HCEC 1CT (cell line): ENCODE measurements at regions not wholly inside any gene's neighbourhood (a gene's known extent, or its start where the extent isn't known, plus 50 kb on each side); places are given as distances from the start of the nearest gene placed in this dataset.

Source experiments
- DNase-seq: peaks from one replicate; pipeline ENCODE4 v3.0.0-alpha.2; 2017

- no peak for DNase-seq
Measured at GRCh38 chr3:68288085-68288484, 633.7 kb upstream of the SUCLG2 start.

GRCh38 chr3:68287101-68287500 is 632.7 kb upstream of the SUCLG2 start:
- DNase-seq, result no peak

- DNase-seq, result no peak
Measured at GRCh38 chr3:68274286-68274685, 619.9 kb upstream of the SUCLG2 start.

GRCh38 chr3:68271145-68271544 is 616.7 kb upstream of the SUCLG2 start:
- DNase-seq, result no peak

DNA sequence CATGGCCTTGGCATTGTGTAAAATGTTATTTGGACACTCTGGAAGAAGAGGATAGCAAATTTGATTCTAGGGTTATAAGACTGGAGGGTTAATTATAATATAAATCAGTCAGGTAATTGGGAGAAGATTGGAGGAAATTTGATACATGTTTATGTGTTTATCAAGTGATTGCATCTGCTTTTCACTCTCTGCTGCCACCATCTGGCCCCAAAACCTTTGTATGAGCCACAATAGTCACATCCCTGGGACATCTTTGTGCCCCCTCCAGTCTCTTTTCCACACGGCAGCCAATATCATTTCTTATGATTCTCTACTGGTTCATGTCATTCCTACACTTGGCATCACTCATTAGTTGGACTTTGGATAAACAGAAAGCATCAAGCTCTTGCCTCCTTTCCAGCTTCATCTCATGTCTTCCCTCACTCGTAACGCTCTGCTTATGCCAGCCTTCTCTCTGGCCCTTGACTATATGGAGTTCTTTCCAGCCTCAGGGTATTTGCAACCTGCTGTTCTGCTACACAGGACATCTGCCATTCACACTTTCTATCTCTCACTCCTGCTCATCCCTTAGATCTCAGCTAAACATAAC is 602.3 kb upstream of the SUCLG2 start:
- DNase-seq, result no peak

DNA sequence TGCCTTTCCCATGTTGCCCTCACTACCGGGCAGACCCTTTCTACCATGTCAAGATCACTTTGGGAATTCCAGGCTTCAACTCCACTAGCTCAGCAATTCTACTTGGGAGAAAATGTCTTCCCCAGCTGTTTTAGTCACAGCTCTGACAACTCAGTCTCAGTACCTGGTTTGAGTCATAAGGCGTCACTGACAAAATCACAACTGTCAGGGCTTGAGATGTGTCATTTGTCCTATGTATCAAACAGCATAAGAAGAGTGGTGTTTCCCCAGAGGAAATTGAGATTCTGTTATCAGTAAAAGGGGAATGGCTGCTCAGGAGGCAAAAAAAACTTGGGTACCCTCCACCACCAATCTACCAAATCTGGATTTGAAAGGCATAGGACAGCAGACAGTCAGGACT is 594.9 kb upstream of the SUCLG2 start:
- no peak for DNase-seq

DNA sequence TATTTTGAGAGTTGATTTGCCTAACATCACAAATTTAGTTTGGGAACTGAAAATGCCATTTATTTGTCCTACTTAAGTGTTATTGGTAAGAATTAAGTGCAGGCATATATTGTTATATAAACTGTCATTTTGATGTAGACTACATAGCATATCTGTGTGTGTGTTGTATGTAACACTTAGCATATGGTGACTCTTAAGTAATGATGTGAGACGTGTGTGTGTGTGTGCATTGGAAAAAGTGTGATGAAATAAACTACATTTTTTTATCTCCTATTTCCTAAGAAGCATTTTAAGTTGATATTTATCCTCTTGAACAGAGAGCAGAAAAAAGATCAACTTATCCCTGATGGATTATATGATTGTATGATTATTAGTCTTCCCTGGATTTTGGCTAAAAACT is 588.2 kb upstream of the SUCLG2 start:
- no peak for DNase-seq

DNA sequence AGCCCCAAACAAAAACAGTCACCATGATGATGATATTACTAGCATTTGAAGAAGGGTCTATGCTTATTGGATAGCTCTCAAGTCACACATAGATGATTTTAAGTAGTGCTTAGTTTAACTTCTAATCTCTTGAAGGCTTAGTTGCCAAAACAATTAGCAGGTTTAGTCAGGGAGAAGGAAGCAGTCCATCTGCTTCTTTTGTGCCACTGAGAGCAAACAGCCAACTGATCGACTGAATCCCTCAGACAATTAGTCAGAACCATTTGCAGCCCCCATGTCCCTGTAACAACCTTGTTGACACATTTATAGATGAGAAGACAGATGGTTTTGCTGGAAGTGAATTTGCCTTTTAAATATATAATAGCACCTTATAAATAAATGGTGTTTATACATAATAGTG is 585.1 kb upstream of the SUCLG2 start:
- no peak for DNase-seq

DNA sequence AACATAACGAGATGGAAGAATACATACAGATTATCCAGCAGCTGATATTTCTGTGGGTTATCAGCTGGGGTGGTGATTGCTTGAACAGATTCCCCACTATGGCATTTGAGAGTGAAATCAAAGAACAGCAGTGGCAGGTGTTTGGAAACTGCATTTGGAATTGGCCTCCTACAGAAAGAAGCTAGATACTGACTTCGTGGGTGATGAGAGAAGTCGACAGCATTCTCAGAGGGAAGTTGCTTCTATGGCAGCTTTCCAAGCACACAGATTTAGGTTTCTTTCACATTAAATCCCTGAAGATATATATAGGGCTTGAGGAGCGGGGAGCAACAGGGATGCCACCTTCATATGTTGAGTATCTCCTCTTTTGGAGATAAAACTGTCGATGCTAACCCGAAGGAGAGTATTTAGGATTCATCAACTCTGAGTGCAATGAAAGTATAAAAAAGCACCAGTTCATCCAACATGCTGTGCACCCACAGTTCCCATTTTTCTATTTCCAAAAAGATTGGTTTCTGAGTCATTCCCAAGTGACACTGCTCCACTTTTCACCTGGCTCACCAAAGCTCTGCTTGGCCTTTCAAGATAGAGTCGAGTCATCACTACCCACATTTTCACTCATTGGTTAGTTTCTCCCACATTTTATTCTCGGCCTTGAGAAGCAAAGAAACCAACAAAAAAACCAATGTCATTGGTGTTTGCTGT is 579.8 kb upstream of the SUCLG2 start:
- DNase-seq, result no peak

DNA sequence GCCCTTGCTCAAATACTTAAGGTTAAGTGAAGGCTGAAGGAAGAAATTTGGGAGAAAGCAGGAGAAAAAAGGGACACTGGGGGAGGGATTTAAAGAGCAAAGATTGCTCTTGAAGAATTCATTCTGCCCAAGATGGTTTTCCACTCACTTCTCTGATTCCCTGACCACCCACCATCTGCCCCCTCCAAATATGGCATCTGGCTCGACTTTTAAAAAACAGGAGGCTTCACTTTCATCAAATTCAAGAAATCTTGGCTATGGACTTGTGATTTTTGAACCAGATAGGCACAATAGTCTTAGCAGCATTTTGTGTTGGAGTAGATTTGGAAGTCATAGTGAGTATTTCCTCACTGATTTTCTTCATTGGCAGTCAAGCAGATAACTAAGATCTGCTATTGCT is 574.4 kb upstream of the SUCLG2 start:
- DNase-seq, result no peak

DNA sequence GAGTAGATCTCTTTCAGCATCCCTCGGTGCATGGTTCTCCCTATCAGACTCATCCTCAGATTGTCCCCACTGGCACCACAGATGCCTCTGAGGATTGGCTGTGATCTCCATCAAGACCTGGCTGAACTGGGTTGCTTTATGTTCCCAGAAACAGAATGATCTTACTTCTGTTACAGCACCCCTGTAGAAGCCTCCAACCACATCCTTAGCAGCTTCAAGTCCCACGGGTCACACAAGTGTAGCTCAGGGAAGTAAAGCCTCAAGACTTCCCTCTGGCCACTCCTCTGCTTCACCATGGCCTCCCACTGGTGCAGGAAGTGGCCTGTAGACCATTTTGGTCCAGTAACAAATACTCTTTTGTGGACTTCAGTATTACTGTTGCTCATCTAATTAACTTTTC is 566.4 kb upstream of the SUCLG2 start:
- DNase-seq, result no peak

- DNase-seq, result no peak
Measured at GRCh38 chr3:68211637-68212036, 557.2 kb upstream of the SUCLG2 start.

- DNase-seq, result no peak
Measured at GRCh38 chr3:68210635-68211034, 556.2 kb upstream of the SUCLG2 start.

DNA sequence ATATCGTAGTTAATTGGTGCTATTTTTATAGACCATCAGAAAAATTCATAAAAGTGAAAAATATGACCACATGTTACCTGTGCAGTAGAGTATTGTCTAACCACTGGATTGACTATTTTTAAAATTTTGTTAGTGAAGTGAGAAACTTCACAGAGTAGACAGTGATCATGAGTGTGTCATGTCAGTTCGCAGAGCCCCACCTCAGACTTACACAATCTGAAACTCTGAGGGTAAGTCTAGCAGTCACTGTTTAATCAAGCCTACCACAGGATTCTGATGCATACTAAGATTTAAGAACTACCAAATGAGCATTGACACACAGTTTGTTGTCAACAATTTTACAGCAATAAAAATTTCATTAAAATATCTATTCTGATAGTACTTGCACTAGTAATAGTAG is 552.9 kb upstream of the SUCLG2 start:
- no peak for DNase-seq

- DNase-seq, result peak; percentile 3
Measured at GRCh38 chr3:68206524-68207117, 552.2 kb upstream of the SUCLG2 start.

DNA sequence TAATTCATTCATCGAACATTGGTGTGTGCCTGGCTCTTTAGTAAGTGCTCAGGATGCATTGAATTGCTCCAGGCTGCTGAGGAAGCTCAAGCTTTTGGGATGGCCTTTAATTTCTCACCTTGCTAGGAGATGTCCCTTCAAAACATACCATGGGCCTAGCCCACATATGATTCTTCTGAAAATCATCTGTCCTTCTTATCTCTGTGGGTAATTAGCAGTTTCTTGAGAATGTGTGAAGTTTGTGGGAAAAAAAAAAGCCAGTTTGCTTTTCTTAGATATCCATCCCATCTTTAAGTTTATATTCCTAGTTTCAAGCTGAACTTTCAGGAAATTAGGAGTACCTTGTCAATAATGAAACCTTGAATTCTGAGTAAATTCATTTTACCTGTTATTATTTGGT is 532.3 kb upstream of the SUCLG2 start:
- DNase-seq, result no peak

DNA sequence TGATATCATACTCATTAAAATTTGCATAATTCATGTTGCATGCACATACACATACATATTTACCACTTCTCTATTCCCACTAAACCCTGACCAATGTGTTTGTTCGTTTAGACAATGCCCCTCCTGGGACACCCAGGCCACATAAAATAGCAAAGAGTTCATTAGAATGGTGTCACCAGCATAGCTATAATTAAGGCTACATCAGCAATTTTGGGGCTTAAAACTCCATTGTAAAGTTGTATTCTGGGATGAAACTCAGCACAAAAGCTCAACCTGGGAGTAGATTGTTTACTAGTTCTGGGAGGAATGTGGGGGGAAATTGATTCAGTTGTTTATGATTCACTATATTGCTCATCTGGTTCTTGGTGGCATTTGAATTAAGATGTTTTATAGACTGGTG is 522.2 kb upstream of the SUCLG2 start:
- DNase-seq, result no peak

- no peak for DNase-seq
Measured at GRCh38 chr3:68173012-68173634, 518.7 kb upstream of the SUCLG2 start.

GRCh38 chr3:68172039-68172438 is 517.6 kb upstream of the SUCLG2 start:
- DNase-seq, result no peak

DNA sequence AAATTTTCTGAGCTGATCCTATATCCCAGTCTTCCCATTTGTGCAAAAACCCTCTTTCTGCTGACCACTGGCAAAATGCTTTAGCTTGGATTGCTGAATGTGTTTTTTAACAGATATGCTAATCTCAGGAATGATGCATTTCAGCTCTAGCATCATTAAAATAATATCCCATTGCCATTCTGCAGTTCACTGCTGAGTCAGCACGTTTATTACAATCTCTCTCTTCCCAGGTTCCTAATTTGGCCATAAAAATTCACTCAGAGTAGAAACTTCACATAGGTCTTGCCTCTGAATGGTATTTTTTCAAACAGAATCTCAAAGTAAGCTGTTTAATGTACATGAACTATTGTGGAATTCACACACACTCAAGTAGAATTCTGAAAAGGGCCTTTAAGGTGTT is 509.6 kb upstream of the SUCLG2 start:
- no peak for DNase-seq

DNA sequence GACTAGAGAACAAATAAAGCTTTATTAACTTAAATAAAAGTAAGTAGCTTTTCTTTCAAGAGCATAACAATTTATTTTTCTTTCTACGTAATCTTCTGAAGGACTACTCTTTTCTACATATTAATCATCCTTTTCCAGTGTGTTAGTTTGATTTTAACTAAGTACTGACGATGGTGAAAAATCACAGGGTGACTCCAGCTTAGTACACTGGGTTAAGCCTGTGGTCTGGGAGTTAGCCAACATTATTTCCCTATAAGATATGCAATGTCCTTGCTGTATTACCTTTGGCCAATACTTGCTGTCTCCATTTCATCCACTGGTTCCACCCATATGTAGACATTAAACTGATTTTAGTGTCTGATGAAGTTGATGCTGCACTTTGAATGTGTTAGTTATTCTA is 508.6 kb upstream of the SUCLG2 start:
- DNase-seq, result no peak

GRCh38 chr3:68162644-68163043 is 508.2 kb upstream of the SUCLG2 start:
- no peak for DNase-seq

DNA sequence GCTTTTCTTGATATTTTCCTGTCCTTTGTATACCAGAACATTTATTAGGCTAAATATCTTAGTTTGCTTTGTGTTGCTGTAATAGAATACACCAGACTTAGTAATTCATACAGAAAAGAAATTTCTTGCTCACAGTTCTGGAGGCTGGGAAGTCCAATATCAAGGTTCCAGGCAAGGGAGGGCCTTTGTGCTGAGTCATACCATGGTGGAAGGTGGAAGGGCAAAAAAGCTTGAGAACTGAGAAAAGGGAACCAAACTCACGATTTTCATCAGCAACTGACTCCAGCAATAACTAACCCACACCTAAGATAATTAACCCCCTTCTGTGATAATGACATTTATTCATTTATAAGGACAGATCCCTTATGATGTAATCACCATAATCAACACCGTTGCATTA is 496.9 kb upstream of the SUCLG2 start:
- DNase-seq, result no peak

GRCh38 chr3:68148447-68148846 is 494.0 kb upstream of the SUCLG2 start:
- no peak for DNase-seq
